Mesenchymal stem cell (in vitro differentiated cells and primary cell): ENCODE measurements at regions not wholly inside any gene's neighbourhood (a gene's known extent, or its start where the extent isn't known, plus 50 kb on each side); places are given as distances from the start of the nearest gene placed in this dataset.

Source experiments
- DNase-seq: peaks from one replicate; pipeline ENCODE4 v3.0.0-alpha.2; 2013
- H2AFZ ChIP-seq: one replicate; pipeline ENCODE4 v1.6.1; 2013; ENCODE audit warnings: low read depth, mild to moderate bottlenecking, control low read depth, inconsistent platforms, low read length, moderate library complexity
- H2AK5ac ChIP-seq: 2 replicates; pipeline ENCODE4 v1.6.1; 2013; ENCODE audit warnings: low read length, moderate library complexity, mild to moderate bottlenecking, inconsistent platforms; ENCODE audit not compliant: severe bottlenecking
- H2BK120ac ChIP-seq: one replicate; pipeline ENCODE4 v1.6.1; 2013; ENCODE audit warnings: low read depth, mild to moderate bottlenecking, inconsistent platforms, low read length, moderate library complexity
- H2BK12ac ChIP-seq, 2 experiments: one replicate each; pipeline ENCODE4 v1.6.1; 2013; ENCODE audit warnings: inconsistent platforms in 2 of 2, low read length in 2 of 2, mild to moderate bottlenecking in 2 of 2, moderate library complexity in 2 of 2, control low read depth in 1 of 2
- H2BK15ac ChIP-seq: one replicate; pipeline ENCODE4 v1.6.1; 2013; ENCODE audit warnings: mild to moderate bottlenecking, low read depth, inconsistent platforms; ENCODE audit not compliant: poor library complexity, severe bottlenecking
- H2BK5ac ChIP-seq: 2 replicates; pipeline ENCODE4 v1.6.1; 2013; ENCODE audit warnings: low read depth, mild to moderate bottlenecking, low read length, control low read depth, inconsistent platforms; ENCODE audit not compliant: poor library complexity, severe bottlenecking
- H3K14ac ChIP-seq, 2 experiments: one replicate each; pipeline ENCODE4 v1.6.1; 2013; ENCODE audit warnings: inconsistent platforms in 2 of 2, low read length in 2 of 2, control low read depth in 1 of 2, mild to moderate bottlenecking in 1 of 2, moderate library complexity in 1 of 2
- H3K18ac ChIP-seq, 2 experiments: one replicate each; pipeline ENCODE4 v1.6.1; 2013; ENCODE audit warnings: inconsistent platforms in 2 of 2, low read length in 2 of 2, control low read depth in 1 of 2, low read depth in 1 of 2, mild to moderate bottlenecking in 1 of 2
- H3K23ac ChIP-seq, 2 experiments: one replicate each; pipeline ENCODE4 v1.6.1; 2013; ENCODE audit warnings: inconsistent platforms in 2 of 2, low read length in 2 of 2, mild to moderate bottlenecking in 2 of 2, moderate library complexity in 2 of 2, control low read depth in 1 of 2
- H3K27ac ChIP-seq: 2 replicates; pipeline ENCODE4 v1.5.1; 2013; ENCODE audit warnings: mild to moderate bottlenecking, moderate library complexity, low read length, control low read depth, inconsistent platforms; ENCODE audit not compliant: poor library complexity, severe bottlenecking
- H3K27me3 ChIP-seq, 2 experiments: 2 replicates each; pipeline versions ENCODE4 v1.6.1 to v1.7.0; 2013; ENCODE audit warnings: low read length in 2 of 2, mild to moderate bottlenecking in 2 of 2, moderate library complexity in 2 of 2, control low read depth in 1 of 2, inconsistent platforms in 1 of 2; ENCODE audit not compliant: control insufficient read depth in 1 of 2, insufficient read depth in 1 of 2
- H3K36me3 ChIP-seq, 2 experiments: 2 replicates each; pipeline versions ENCODE4 v1.6.1 to v1.7.0; 2013; ENCODE audit warnings: low read length in 2 of 2, control low read depth in 1 of 2, inconsistent platforms in 1 of 2, low read depth in 1 of 2, mild to moderate bottlenecking in 1 of 2; ENCODE audit not compliant: insufficient read depth in 2 of 2, control insufficient read depth in 1 of 2
- H3K4ac ChIP-seq, 2 experiments: one replicate each; pipeline ENCODE4 v1.6.1; 2013; ENCODE audit warnings: inconsistent platforms in 2 of 2, low read length in 2 of 2, mild to moderate bottlenecking in 2 of 2, moderate library complexity in 2 of 2, control low read depth in 1 of 2, low read depth in 1 of 2
- H3K4me1 ChIP-seq: 2 replicates; pipeline ENCODE4 v1.6.1; 2013; ENCODE audit warnings: low read depth, low read length, control low read depth; ENCODE audit not compliant: control insufficient read depth, insufficient read depth
- H3K4me2 ChIP-seq: 2 replicates; pipeline ENCODE4 v1.6.1; 2013; ENCODE audit warnings: low read length, mild to moderate bottlenecking, inconsistent platforms; ENCODE audit not compliant: poor library complexity, severe bottlenecking
- H3K4me3 ChIP-seq, 2 experiments: 2 replicates each; pipeline versions ENCODE4 v1.5.1 to v1.7.0; 2013; ENCODE audit warnings: low read length in 2 of 2, mild to moderate bottlenecking in 2 of 2, control low read depth in 1 of 2, low read depth in 1 of 2; ENCODE audit not compliant: insufficient read depth in 1 of 2
- H3K79me1 ChIP-seq: replicated peaks from 2 replicates; pipeline ENCODE4 v1.6.1; 2013; ENCODE audit warnings: mild to moderate bottlenecking, control low read depth, low read length, inconsistent platforms; ENCODE audit not compliant: poor library complexity, severe bottlenecking
- H3K9ac ChIP-seq: 2 replicates; pipeline ENCODE4 v1.7.0; 2013; ENCODE audit warnings: mild to moderate bottlenecking, low read length, moderate library complexity
- H3K9me3 ChIP-seq: 2 replicates; pipeline ENCODE4 v1.7.0; 2013; ENCODE audit warnings: mild to moderate bottlenecking, low read length; ENCODE audit not compliant: control insufficient read depth
- H4K8ac ChIP-seq: one replicate; pipeline ENCODE4 v1.6.1; 2013; ENCODE audit warnings: inconsistent platforms, mild to moderate bottlenecking, low read length, moderate library complexity
- H4K91ac ChIP-seq: one replicate; pipeline ENCODE4 v1.6.1; 2013; ENCODE audit warnings: mild to moderate bottlenecking, low read length, inconsistent platforms
- WGBS: methylation state at CpG from one replicate; pipeline ENCODE4 v1.1.7; 2013; ENCODE audit warnings: mixed read lengths; 5-methylcytosine and 5-hydroxymethylcytosine counted together

- H3K9ac ChIP-seq, result no peak overlapping the region
- no peak overlapping the region for H2AFZ ChIP-seq
- H3K14ac ChIP-seq, result no peak overlapping the region
- no peak overlapping the region for H4K8ac ChIP-seq
- no peaks in the 10 kb centered on the region for H3K27me3 ChIP-seq
- no peak overlapping the region for H2BK12ac ChIP-seq
- no peak for DNase-seq
- no peak overlapping the region for H2BK5ac ChIP-seq
- no peaks in the 10 kb centered on the region for H3K9me3 ChIP-seq
- H3K4me3 ChIP-seq, result no peak overlapping the region
- H2BK120ac ChIP-seq, result no peak overlapping the region
- H3K4me2 ChIP-seq, result no peak overlapping the region
- H4K91ac ChIP-seq, result no peak overlapping the region
- no peak overlapping the region for H3K18ac ChIP-seq
- no peak overlapping the region for H3K27ac ChIP-seq
- no peak overlapping the region for H2BK15ac ChIP-seq
- 75% methylated on average over 6 of the region's 6 CpGs for WGBS
- no peaks in the 10 kb centered on the region for H3K4me1 ChIP-seq
- no peaks in the 10 kb centered on the region for H3K79me1 ChIP-seq
- H2AK5ac ChIP-seq, result no peak overlapping the region
- no peaks in the 10 kb centered on the region for H3K36me3 ChIP-seq
- no peak overlapping the region for H3K4ac ChIP-seq
- no peak overlapping the region for H3K23ac ChIP-seq
These were observed 110.0 kb downstream of the GLUL start for GRCh38 chr1:182281541-182281940.

DNA sequence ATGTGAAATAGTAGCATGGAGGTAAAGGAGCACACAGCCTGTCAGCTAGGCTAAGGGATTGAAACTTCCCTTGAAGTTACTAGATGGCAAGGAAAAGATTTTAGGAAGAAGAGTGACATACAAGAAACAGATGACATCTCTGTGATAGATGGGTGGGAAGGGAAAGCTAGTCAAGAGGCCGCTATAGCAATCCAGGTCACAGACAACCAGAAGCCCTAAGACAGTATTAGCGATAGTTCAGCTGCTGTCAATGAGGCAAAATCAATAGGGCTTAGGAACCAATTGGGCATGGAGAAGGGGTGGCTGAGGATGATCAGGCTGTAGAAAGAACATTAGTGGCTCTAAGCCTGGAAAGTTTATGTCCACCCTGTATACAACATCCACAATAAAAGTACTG, 111.1 kb downstream of the GLUL start:
- Histone ChIP-seq H2AK5ac (no peak overlapping the region), H3K36me3 (no peaks in the 10 kb centered on the region), H3K23ac (no peak overlapping the region), H4K91ac (no peak overlapping the region), H3K14ac (no peak overlapping the region), H3K27me3 (no peaks in the 10 kb centered on the region), H2BK15ac (no peak overlapping the region), H3K9ac (no peak overlapping the region), H3K27ac (no peak overlapping the region), H3K4me1 (no peaks in the 10 kb centered on the region), H3K4ac (no peak overlapping the region), H3K79me1 (no peaks in the 10 kb centered on the region), H2BK120ac (no peak overlapping the region), H2AFZ (no peak overlapping the region), H2BK12ac (no peak overlapping the region), H2BK5ac (no peak overlapping the region), H4K8ac (no peak overlapping the region), H3K4me2 (no peak overlapping the region), H3K9me3 (no peaks in the 10 kb centered on the region), H3K4me3 (no peak overlapping the region), H3K18ac (no peak overlapping the region)
- DNase-seq, result no peak
- WGBS, result 89% methylated on average over 2 of the region's 2 CpGs

- DNase-seq, result no peak
- Histone ChIP-seq H3K4me3 (no peak overlapping the region), H3K27ac (no peak overlapping the region), H3K9me3 (no peaks in the 10 kb centered on the region), H2BK5ac (no peak overlapping the region), H2AFZ (no peak overlapping the region), H3K23ac (no peak overlapping the region), H3K27me3 (no peaks in the 10 kb centered on the region), H3K4ac (no peak overlapping the region), H3K14ac (no peak overlapping the region), H2AK5ac (no peak overlapping the region), H3K4me2 (no peak overlapping the region), H2BK120ac (no peak overlapping the region), H2BK15ac (no peak overlapping the region), H3K4me1 (no peaks in the 10 kb centered on the region), H4K8ac (no peak overlapping the region), H3K9ac (no peak overlapping the region), H3K36me3 (no peaks in the 10 kb centered on the region), H4K91ac (no peak overlapping the region), H2BK12ac (no peak overlapping the region), H3K79me1 (no peaks in the 10 kb centered on the region), H3K18ac (no peak overlapping the region)
- 57% methylated on average over 7 of the region's 9 CpGs for WGBS
These were observed 111.7 kb downstream of the GLUL start for GRCh38 chr1:182279724-182280503.

GRCh38 chr1:182279302-182279701, 112.3 kb downstream of the GLUL start:
- no peak overlapping the region for H2BK15ac ChIP-seq
- H3K27me3 ChIP-seq, result no peaks in the 10 kb centered on the region
- H3K18ac ChIP-seq, result no peak overlapping the region
- H3K4me3 ChIP-seq, result no peak overlapping the region
- no peak overlapping the region for H3K4me2 ChIP-seq
- H3K9me3 ChIP-seq, result no peaks in the 10 kb centered on the region
- no peak overlapping the region for H2AFZ ChIP-seq
- no peaks in the 10 kb centered on the region for H3K36me3 ChIP-seq
- no peak overlapping the region for H3K27ac ChIP-seq
- WGBS, result 68% methylated on average over 6 of the region's 7 CpGs
- no peak overlapping the region for H4K91ac ChIP-seq
- no peak for DNase-seq
- H3K14ac ChIP-seq, result no peak overlapping the region
- H4K8ac ChIP-seq, result no peak overlapping the region
- no peak overlapping the region for H2BK5ac ChIP-seq
- H3K79me1 ChIP-seq, result no peaks in the 10 kb centered on the region
- H3K23ac ChIP-seq, result no peak overlapping the region
- no peak overlapping the region for H2AK5ac ChIP-seq
- H2BK120ac ChIP-seq, result no peak overlapping the region
- H2BK12ac ChIP-seq, result no peak overlapping the region
- H3K4me1 ChIP-seq, result no peaks in the 10 kb centered on the region
- no peak overlapping the region for H3K9ac ChIP-seq
- no peak overlapping the region for H3K4ac ChIP-seq
